ENCODE measurements at regions not wholly inside any gene's neighbourhood (a gene's known extent, or its start where the extent isn't known, plus 50 kb on each side); places are given as distances from the start of the nearest gene placed in this dataset.

GRCh38 chr12:76272287-76272686, 75.9 kb downstream of the BBS10 start:
- no peak overlapping the region for H3K27ac ChIP-seq (ENCODE audit: low read depth, low read length)
- no peaks in the 10 kb centered on the region for H3K9me3 ChIP-seq (ENCODE audit: control insufficient read depth, insufficient read depth, low read length)
- TF ChIP-seq CTCF (IDR thresholded peaks at IDR 0.05; ENCODE audit: low read depth, low read length, poor library complexity, severe bottlenecking) (no peak), EZH2phosphoT487 (IDR thresholded peaks at IDR 0.05; ENCODE audit: borderline replicate concordance, low read length) (no peak)
- no peaks in the 10 kb centered on the region for H3K9me2 ChIP-seq (replicated peaks; ENCODE audit: control insufficient read depth, low read length)
- H3K4me2 ChIP-seq (ENCODE audit: low read length): no peak overlapping the region
- H3K27me3 ChIP-seq (ENCODE audit: control insufficient read depth, low read length): no peaks in the 10 kb centered on the region
- no peaks in the 10 kb centered on the region for H3K79me2 ChIP-seq (ENCODE audit: control insufficient read depth, low read length)
- no peaks in the 10 kb centered on the region for H4K20me1 ChIP-seq (ENCODE audit: control insufficient read depth, insufficient read depth, low read depth, low read length)
- no peaks in the 10 kb centered on the region for H3F3A ChIP-seq (ENCODE audit: control insufficient read depth, insufficient read depth)
- no peak overlapping the region for H3K4me3 ChIP-seq (ENCODE audit: low read length)
- no peaks in the 10 kb centered on the region for H3K36me3 ChIP-seq (ENCODE audit: control insufficient read depth, low read length)
- H3K4me1 ChIP-seq (ENCODE audit: control insufficient read depth, low read length): no peaks in the 10 kb centered on the region

- no peak overlapping the region for H3K27ac ChIP-seq (ENCODE audit: low read depth, low read length)
- H3K4me3 ChIP-seq (ENCODE audit: low read length): no peak overlapping the region
- H3K79me2 ChIP-seq (ENCODE audit: control insufficient read depth, low read length): no peaks in the 10 kb centered on the region
- no peaks in the 10 kb centered on the region for H3K27me3 ChIP-seq (ENCODE audit: control insufficient read depth, low read length)
- no peak overlapping the region for H3K4me2 ChIP-seq (ENCODE audit: low read length)
- no peaks in the 10 kb centered on the region for H3F3A ChIP-seq (ENCODE audit: control insufficient read depth, insufficient read depth)
- no peaks in the 10 kb centered on the region for H3K9me2 ChIP-seq (replicated peaks; ENCODE audit: control insufficient read depth, low read length)
- H3K36me3 ChIP-seq (ENCODE audit: control insufficient read depth, low read length): no peaks in the 10 kb centered on the region
- no peaks in the 10 kb centered on the region for H3K4me1 ChIP-seq (ENCODE audit: control insufficient read depth, low read length)
- no peaks in the 10 kb centered on the region for H3K9me3 ChIP-seq (ENCODE audit: control insufficient read depth, insufficient read depth, low read length)
- no peaks in the 10 kb centered on the region for H4K20me1 ChIP-seq (ENCODE audit: control insufficient read depth, insufficient read depth, low read depth, low read length)
- TF ChIP-seq EZH2phosphoT487 (IDR thresholded peaks at IDR 0.05; ENCODE audit: borderline replicate concordance, low read length): no peak
- no peak for TF ChIP-seq CTCF (IDR thresholded peaks at IDR 0.05; ENCODE audit: low read depth, low read length, poor library complexity, severe bottlenecking)
These were observed 77.4 kb downstream of the BBS10 start for GRCh38 chr12:76270657-76271358.

- H3K9me2 ChIP-seq (replicated peaks; ENCODE audit: control insufficient read depth, low read length): no peaks in the 10 kb centered on the region
These were observed 79.9 kb downstream of the BBS10 start for GRCh38 chr12:76268267-76268666.

More at GRCh38 chr12:76268267-76268666, 79.9 kb downstream of the BBS10 start:
- TF ChIP-seq EZH2phosphoT487 (IDR thresholded peaks at IDR 0.05; ENCODE audit: borderline replicate concordance, low read length): no peak
- no peak for TF ChIP-seq CTCF (IDR thresholded peaks at IDR 0.05; ENCODE audit: low read depth, low read length, poor library complexity, severe bottlenecking)
- H3K4me2 ChIP-seq (ENCODE audit: low read length): no peak overlapping the region
- H3K27ac ChIP-seq (ENCODE audit: low read depth, low read length): no peak overlapping the region
- no peaks in the 10 kb centered on the region for H3K27me3 ChIP-seq (ENCODE audit: control insufficient read depth, low read length)
- no peaks in the 10 kb centered on the region for H3K79me2 ChIP-seq (ENCODE audit: control insufficient read depth, low read length)
- no peaks in the 10 kb centered on the region for H4K20me1 ChIP-seq (ENCODE audit: control insufficient read depth, insufficient read depth, low read depth, low read length)
- H3K4me3 ChIP-seq (ENCODE audit: low read length): no peak overlapping the region
- no peaks in the 10 kb centered on the region for H3F3A ChIP-seq (ENCODE audit: control insufficient read depth, insufficient read depth)
- no peaks in the 10 kb centered on the region for H3K36me3 ChIP-seq (ENCODE audit: control insufficient read depth, low read length)
- no peaks in the 10 kb centered on the region for H3K9me3 ChIP-seq (ENCODE audit: control insufficient read depth, insufficient read depth, low read length)
- no peaks in the 10 kb centered on the region for H3K4me1 ChIP-seq (ENCODE audit: control insufficient read depth, low read length)
